ENCODE measurements at regions not wholly inside any gene's neighbourhood (a gene's known extent, or its start where the extent isn't known, plus 50 kb on each side); places are given as distances from the start of the nearest gene placed in this dataset.

- TF ChIP-seq, protein P1, sequence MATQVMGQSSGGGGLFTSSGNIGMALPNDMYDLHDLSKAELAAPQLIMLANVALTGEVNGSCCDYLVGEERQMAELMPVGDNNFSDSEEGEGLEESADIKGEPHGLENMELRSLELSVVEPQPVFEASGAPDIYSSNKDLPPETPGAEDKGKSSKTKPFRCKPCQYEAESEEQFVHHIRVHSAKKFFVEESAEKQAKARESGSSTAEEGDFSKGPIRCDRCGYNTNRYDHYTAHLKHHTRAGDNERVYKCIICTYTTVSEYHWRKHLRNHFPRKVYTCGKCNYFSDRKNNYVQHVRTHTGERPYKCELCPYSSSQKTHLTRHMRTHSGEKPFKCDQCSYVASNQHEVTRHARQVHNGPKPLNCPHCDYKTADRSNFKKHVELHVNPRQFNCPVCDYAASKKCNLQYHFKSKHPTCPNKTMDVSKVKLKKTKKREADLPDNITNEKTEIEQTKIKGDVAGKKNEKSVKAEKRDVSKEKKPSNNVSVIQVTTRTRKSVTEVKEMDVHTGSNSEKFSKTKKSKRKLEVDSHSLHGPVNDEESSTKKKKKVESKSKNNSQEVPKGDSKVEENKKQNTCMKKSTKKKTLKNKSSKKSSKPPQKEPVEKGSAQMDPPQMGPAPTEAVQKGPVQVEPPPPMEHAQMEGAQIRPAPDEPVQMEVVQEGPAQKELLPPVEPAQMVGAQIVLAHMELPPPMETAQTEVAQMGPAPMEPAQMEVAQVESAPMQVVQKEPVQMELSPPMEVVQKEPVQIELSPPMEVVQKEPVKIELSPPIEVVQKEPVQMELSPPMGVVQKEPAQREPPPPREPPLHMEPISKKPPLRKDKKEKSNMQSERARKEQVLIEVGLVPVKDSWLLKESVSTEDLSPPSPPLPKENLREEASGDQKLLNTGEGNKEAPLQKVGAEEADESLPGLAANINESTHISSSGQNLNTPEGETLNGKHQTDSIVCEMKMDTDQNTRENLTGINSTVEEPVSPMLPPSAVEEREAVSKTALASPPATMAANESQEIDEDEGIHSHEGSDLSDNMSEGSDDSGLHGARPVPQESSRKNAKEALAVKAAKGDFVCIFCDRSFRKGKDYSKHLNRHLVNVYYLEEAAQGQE (IDR thresholded peaks at IDR 0.05; ENCODE audit: borderline replicate concordance), result no peak
- TF ChIP-seq SMC3 (conservative IDR thresholded peaks at IDR 0.05; ENCODE audit: poor library complexity) (no peak), TAF1 (IDR thresholded peaks at IDR 0.05; ENCODE audit: low read depth) (no peak), MXI1 (conservative IDR thresholded peaks at IDR 0.05; ENCODE audit: poor library complexity, severe bottlenecking) (no peak)
Observed at GRCh38 chr2:7191932-7192331, 274.7 kb downstream of the RNF144A start.

All from neural cell (in vitro differentiated cells).